Osteoblast (primary cell): ENCODE measurements at regions not wholly inside any gene's neighbourhood (a gene's known extent, or its start where the extent isn't known, plus 50 kb on each side); places are given as distances from the start of the nearest gene placed in this dataset.

Experiments
- DNase-seq: peaks from one replicate; pipeline ENCODE4 v3.0.0; 2011; ENCODE audit warnings: low spot score, mixed read lengths; ENCODE audit not compliant: insufficient read length; ENCODE audit errors: missing footprints
- H2AFZ ChIP-seq: 2 replicates; pipeline ENCODE4 v1.6.0; 2011; ENCODE audit warnings: mild to moderate bottlenecking, low read length
- H3K27ac ChIP-seq: 2 replicates; pipeline ENCODE4 v1.5.1; 2011; ENCODE audit warnings: mild to moderate bottlenecking, low read depth, low read length, moderate library complexity
- H3K27me3 ChIP-seq: 2 replicates; pipeline ENCODE4 v1.6.0; 2012; ENCODE audit warnings: mild to moderate bottlenecking, control low read depth, inconsistent platforms, low read length, moderate library complexity; ENCODE audit not compliant: insufficient read depth
- H3K36me3 ChIP-seq: 2 replicates; pipeline ENCODE4 v1.5.1; 2011; ENCODE audit warnings: mild to moderate bottlenecking, low read length, control low read depth, moderate library complexity; ENCODE audit not compliant: insufficient read depth
- H3K4me1 ChIP-seq: 2 replicates; pipeline ENCODE4 v1.5.1; 2011; ENCODE audit warnings: mild to moderate bottlenecking, low read length, control low read depth, moderate library complexity; ENCODE audit not compliant: insufficient read depth
- H3K4me2 ChIP-seq: 2 replicates; pipeline ENCODE4 v1.6.0; 2011; ENCODE audit warnings: mild to moderate bottlenecking, low read length; ENCODE audit not compliant: insufficient read depth
- H3K4me3 ChIP-seq: fragments of 200-600 bp; sonication (generic); 3 replicates; pipeline ENCODE4 v1.5.1; 2012; ENCODE audit warnings: mild to moderate bottlenecking, low read length, inconsistent platforms; ENCODE audit not compliant: insufficient read depth
- H3K79me2 ChIP-seq: 2 replicates; pipeline ENCODE4 v1.6.0; 2012; ENCODE audit warnings: mild to moderate bottlenecking, low read length, control low read depth, inconsistent platforms; ENCODE audit not compliant: insufficient read depth
- H3K9me3 ChIP-seq: 2 replicates; pipeline ENCODE4 v1.5.1; 2011; ENCODE audit warnings: low read depth, low read length, control low read depth
- H4K20me1 ChIP-seq: 2 replicates; pipeline ENCODE4 v1.6.0; 2012; ENCODE audit warnings: mild to moderate bottlenecking, low read length, control low read depth; ENCODE audit not compliant: insufficient read depth
- TF ChIP-seq, protein P1 (sequence below): IDR thresholded peaks from 2 replicates; pipeline ENCODE4 v1.5.1; 2011; ENCODE audit warnings: mild to moderate bottlenecking, low read depth, low read length, moderate library complexity; ENCODE audit errors: extremely low read depth

DNA sequence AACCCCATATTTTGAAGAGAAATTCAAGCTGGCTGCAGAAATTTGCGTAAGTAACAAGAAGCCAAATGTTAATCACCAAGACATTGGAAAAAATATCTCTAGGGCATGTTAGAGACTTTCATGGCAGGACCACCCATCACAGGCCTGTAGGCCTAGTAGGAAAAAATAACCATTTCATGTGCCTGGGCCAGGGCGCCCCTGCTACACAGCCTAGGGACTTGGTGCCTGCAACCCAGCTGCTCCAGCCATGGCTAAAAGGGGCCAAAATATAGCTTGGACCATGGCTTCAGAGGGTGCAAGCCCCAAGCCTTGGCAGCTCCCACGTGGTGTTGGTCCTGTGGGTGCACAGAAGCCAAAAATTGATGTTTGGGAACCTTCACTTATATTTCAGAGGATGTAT is 167.7 kb upstream of the NMUR2 start:
- no peaks in the 10 kb centered on the region for H4K20me1 ChIP-seq
- no peak for DNase-seq
- no peaks in the 10 kb centered on the region for H3K4me1 ChIP-seq
- H3K27ac ChIP-seq: no peak overlapping the region
- no peaks in the 10 kb centered on the region for H3K36me3 ChIP-seq
- no peak overlapping the region for H3K4me3 ChIP-seq
- TF ChIP-seq, protein P1, sequence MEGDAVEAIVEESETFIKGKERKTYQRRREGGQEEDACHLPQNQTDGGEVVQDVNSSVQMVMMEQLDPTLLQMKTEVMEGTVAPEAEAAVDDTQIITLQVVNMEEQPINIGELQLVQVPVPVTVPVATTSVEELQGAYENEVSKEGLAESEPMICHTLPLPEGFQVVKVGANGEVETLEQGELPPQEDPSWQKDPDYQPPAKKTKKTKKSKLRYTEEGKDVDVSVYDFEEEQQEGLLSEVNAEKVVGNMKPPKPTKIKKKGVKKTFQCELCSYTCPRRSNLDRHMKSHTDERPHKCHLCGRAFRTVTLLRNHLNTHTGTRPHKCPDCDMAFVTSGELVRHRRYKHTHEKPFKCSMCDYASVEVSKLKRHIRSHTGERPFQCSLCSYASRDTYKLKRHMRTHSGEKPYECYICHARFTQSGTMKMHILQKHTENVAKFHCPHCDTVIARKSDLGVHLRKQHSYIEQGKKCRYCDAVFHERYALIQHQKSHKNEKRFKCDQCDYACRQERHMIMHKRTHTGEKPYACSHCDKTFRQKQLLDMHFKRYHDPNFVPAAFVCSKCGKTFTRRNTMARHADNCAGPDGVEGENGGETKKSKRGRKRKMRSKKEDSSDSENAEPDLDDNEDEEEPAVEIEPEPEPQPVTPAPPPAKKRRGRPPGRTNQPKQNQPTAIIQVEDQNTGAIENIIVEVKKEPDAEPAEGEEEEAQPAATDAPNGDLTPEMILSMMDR: no peak
- H3K9me3 ChIP-seq: no peaks in the 10 kb centered on the region
- no peaks in the 10 kb centered on the region for H3K27me3 ChIP-seq
- H3K79me2 ChIP-seq: no peaks in the 10 kb centered on the region
- H2AFZ ChIP-seq: no peak overlapping the region
- no peak overlapping the region for H3K4me2 ChIP-seq

DNA sequence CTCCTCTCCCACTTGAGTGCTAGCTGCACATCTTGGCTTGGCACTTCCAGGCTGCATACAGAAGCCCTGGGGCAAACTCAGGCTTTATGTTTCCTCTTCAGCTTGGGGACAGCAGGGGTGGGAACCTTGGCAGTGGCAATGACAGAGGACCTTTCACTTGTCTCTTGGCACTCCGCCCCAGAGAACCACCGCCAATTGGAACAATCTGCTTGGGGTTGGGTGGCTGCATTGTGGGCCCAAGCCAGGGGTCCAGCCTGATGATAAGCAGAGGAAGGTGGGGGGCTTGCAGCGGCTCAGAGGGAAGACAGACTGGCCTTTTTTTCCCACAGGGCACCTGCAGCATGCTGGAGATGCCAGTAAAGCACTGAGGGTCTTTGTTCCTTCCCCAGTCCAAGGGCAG is 179.0 kb upstream of the NMUR2 start:
- Histone ChIP-seq H3K27me3 (no peaks in the 10 kb centered on the region), H3K36me3 (no peaks in the 10 kb centered on the region), H3K79me2 (no peaks in the 10 kb centered on the region), H3K4me3 (no peak overlapping the region), H3K4me1 (no peaks in the 10 kb centered on the region), H3K4me2 (no peak overlapping the region), H4K20me1 (no peaks in the 10 kb centered on the region), H3K27ac (no peak overlapping the region), H3K9me3 (no peaks in the 10 kb centered on the region), H2AFZ (no peak overlapping the region)
- DNase-seq: no peak
- TF ChIP-seq, protein P1: no peak

DNA sequence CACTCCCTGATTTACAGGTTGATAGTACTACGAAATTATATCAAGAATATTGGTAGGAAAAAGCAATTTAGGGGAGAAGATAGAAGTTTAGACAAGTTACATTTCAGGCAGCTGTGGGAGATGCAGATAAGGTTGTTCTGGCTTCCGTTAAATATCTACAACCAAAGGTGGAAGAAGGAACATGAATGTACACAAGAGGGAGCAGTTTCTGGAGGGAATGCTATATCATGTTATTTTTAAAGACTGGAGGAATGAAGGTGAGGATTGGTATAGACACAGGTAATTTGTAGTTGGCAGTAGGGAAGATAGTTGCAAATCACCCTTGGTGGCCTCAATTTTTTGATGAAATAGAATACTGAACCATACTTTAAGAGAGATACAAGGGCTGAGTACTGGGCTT is 187.3 kb upstream of the NMUR2 start:
- Histone ChIP-seq H3K79me2 (no peaks in the 10 kb centered on the region), H3K27ac (no peak overlapping the region), H3K4me1 (no peaks in the 10 kb centered on the region), H4K20me1 (no peaks in the 10 kb centered on the region), H3K27me3 (no peaks in the 10 kb centered on the region), H3K9me3 (no peaks in the 10 kb centered on the region), H2AFZ (no peak overlapping the region), H3K4me2 (no peak overlapping the region), H3K4me3 (no peak overlapping the region), H3K36me3 (no peaks in the 10 kb centered on the region)
- DNase-seq: no peak
- TF ChIP-seq, protein P1: no peak

DNA sequence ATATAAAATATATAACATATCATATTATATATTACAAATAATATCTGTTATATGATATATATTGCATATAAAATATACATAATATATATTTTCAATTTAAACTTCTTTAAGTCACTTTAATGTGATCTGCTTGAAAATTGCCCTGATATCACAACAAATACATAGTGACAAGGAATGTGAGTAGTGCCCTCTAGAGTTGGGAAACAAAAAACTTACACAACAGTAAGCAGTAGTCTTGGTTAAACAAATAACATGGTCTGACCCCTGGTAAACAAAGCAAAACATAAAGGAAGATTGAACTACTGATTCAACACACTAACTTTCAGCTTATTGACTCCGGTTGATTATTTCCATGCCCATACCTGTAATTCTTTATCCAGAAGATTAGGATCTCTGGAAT is 188.3 kb upstream of the NMUR2 start:
- no peak overlapping the region for H3K4me3 ChIP-seq
- H3K9me3 ChIP-seq: no peaks in the 10 kb centered on the region
- no peaks in the 10 kb centered on the region for H3K4me1 ChIP-seq
- H3K4me2 ChIP-seq: no peak overlapping the region
- DNase-seq: no peak
- no peaks in the 10 kb centered on the region for H3K27me3 ChIP-seq
- H3K36me3 ChIP-seq: no peaks in the 10 kb centered on the region
- TF ChIP-seq, protein P1: no peak
- no peaks in the 10 kb centered on the region for H3K79me2 ChIP-seq
- H3K27ac ChIP-seq: no peak overlapping the region
- H2AFZ ChIP-seq: no peak overlapping the region
- no peaks in the 10 kb centered on the region for H4K20me1 ChIP-seq
